B cell (primary cell): ENCODE measurements at regions not wholly inside any gene's neighbourhood (a gene's known extent, or its start where the extent isn't known, plus 50 kb on each side); places are given as distances from the start of the nearest gene placed in this dataset.

Experiments used
- ATAC-seq: fragments of 200-7000 bp; cut with Tn5 transposase; one replicate; pipeline ENCODE4 v1.10.0; 2021; ENCODE audit warnings: low read depth, mild to moderate bottlenecking, moderate number of reproducible peaks, moderate library complexity
- CTCF ChIA-PET: fragments of 350-600 bp; sonication (Branson Sonifier 250); formaldehyde crosslinking; loops from one replicate; lab custom pipeline; 2021; ENCODE audit warnings: antibody characterized with exemption, inconsistent platforms; lab: Charles Lee
- POLR2A ChIA-PET: fragments of 350-600 bp; sonication (Branson Sonifier 250); formaldehyde crosslinking; loops from one replicate; lab custom pipeline; 2021; ENCODE audit warnings: antibody characterized with exemption; lab: Charles Lee
- DNase-seq: peaks from one replicate; pipeline ENCODE4 v3.0.0; 2013
- H2AFZ ChIP-seq: 2 replicates; pipeline ENCODE4 v1.6.1; 2012; ENCODE audit warnings: mild to moderate bottlenecking, low read depth, low read length; ENCODE audit not compliant: insufficient read depth, poor library complexity, severe bottlenecking
- H3K27ac ChIP-seq, 2 donors: 1 replicate in 1 of 2; 2 replicates in 1 of 2; pipeline ENCODE4 v1.5.1; 2012 to 2013; ENCODE audit warnings: low read length in 2 of 2, mild to moderate bottlenecking in 2 of 2, moderate library complexity in 1 of 2
- H3K27me3 ChIP-seq, 4 experiments: fragments of 200-600 bp in 1 of 4; sonication (generic) in 1 of 4; replicated peaks in 1 of 4; 1 replicate in 2 of 4; 2 replicates in 2 of 4; pipeline versions ENCODE4 v1.6.1 to v1.7.0; 2013 to 2016; ENCODE audit warnings: low read length in 3 of 4, mild to moderate bottlenecking in 2 of 4, mixed read lengths in 1 of 4, moderate library complexity in 1 of 4; ENCODE audit not compliant: insufficient read depth in 4 of 4, control insufficient read depth in 3 of 4; ENCODE audit errors: control extremely low read depth in 1 of 4
- H3K36me3 ChIP-seq, 2 experiments: replicated peaks in 1 of 2; 1 replicate in 1 of 2; 2 replicates in 1 of 2; pipeline versions ENCODE4 v1.6.1 to v1.7.1; 2013; ENCODE audit warnings: low read length in 1 of 2; ENCODE audit not compliant: insufficient read depth in 2 of 2, control insufficient read depth in 1 of 2; ENCODE audit errors: control extremely low read depth in 1 of 2, extremely low read depth in 1 of 2
- H3K4me1 ChIP-seq, 2 donors: fragments of 200-600 bp in 1 of 2; sonication (generic) in 1 of 2; 1 replicate in 1 of 2; 2 replicates in 1 of 2; pipeline versions ENCODE4 v1.5.1 to v1.6.1; 2013 to 2017; ENCODE audit warnings: low read length in 2 of 2; ENCODE audit not compliant: control insufficient read depth in 2 of 2, insufficient read depth in 2 of 2
- H3K4me2 ChIP-seq: replicated peaks from 2 replicates; pipeline ENCODE3; 2012; ENCODE audit warnings: mild to moderate bottlenecking, low read depth, low read length; ENCODE audit not compliant: poor library complexity, severe bottlenecking
- H3K4me3 ChIP-seq, 5 experiments: fragments of 200-600 bp in 1 of 5; sonication (generic) in 1 of 5; 1 replicate in 3 of 5; 2 replicates in 2 of 5; pipeline versions ENCODE4 v1.5.1 to v1.7.0; 2011 to 2016; ENCODE audit warnings: low read length in 4 of 5, mild to moderate bottlenecking in 4 of 5, low read depth in 2 of 5, control low read depth in 1 of 5, moderate library complexity in 1 of 5; ENCODE audit not compliant: insufficient read depth in 1 of 5; ENCODE audit errors: control extremely low read depth in 1 of 5, extremely low read depth in 1 of 5
- H3K79me2 ChIP-seq: fragments of 200-600 bp; sonication (generic); one replicate; pipeline ENCODE4 v1.6.0; 2016; ENCODE audit warnings: low read length; ENCODE audit not compliant: control insufficient read depth, insufficient read depth
- H3K9ac ChIP-seq: fragments of 200-600 bp; sonication (generic); 2 replicates; pipeline ENCODE4 v1.6.1; 2017; ENCODE audit warnings: mild to moderate bottlenecking, low read length, moderate library complexity
- H3K9me3 ChIP-seq, 3 donors: one replicate each; pipeline versions ENCODE4 v1.6.1 to v1.7.1; 2013; ENCODE audit warnings: low read length in 2 of 3; ENCODE audit not compliant: control insufficient read depth in 2 of 3, insufficient read depth in 1 of 3; ENCODE audit errors: control extremely low read depth in 1 of 3
- H4K20me1 ChIP-seq: 2 replicates; pipeline ENCODE4 v1.6.0; 2012; ENCODE audit warnings: mild to moderate bottlenecking, low read length; ENCODE audit not compliant: insufficient read depth, control insufficient read depth, poor library complexity, severe bottlenecking
- H3K27ac Mint-ChIP-seq: one replicate; pipeline ENCODE4 v1.8.0; 2021; ENCODE audit warnings: mixed read lengths
- H3K27me3 Mint-ChIP-seq: one replicate; pipeline ENCODE4 v1.8.0; 2021; ENCODE audit warnings: mixed read lengths
- H3K4me1 Mint-ChIP-seq: one replicate; pipeline ENCODE4 v1.8.0; 2021; ENCODE audit warnings: mixed read lengths
- H3K4me3 Mint-ChIP-seq: one replicate; pipeline ENCODE4 v1.8.0; 2021; ENCODE audit warnings: mixed read lengths
- H3K9me3 Mint-ChIP-seq: one replicate; pipeline ENCODE4 v1.8.0; 2022; ENCODE audit warnings: mixed read lengths; ENCODE audit not compliant: insufficient read depth
- EZH2 ChIP-seq: IDR thresholded peaks from 2 replicates; pipeline ENCODE4 v1.6.1; 2012; ENCODE audit warnings: borderline replicate concordance, low read depth, mild to moderate bottlenecking, moderate library complexity, low read length; ENCODE audit not compliant: insufficient read depth, poor library complexity, severe bottlenecking
- WGBS: methylation state at CpG from one replicate; pipeline ENCODE4 v1.1.5; 2013; ENCODE audit warnings: missing lambda C conversion rate; ENCODE audit not compliant: insufficient coverage; 5-methylcytosine and 5-hydroxymethylcytosine counted together
- intact Hi-C: fragments of 100-400 bp; cut with micrococcal nuclease; formaldehyde crosslinking; loops from one replicate; pipeline ENCODE4 v1.10.0; 2022
- TF ChIP-seq, protein P1 (sequence below): fragments of 200-600 bp; IDR thresholded peaks from one replicate; pipeline ENCODE4 v1.8.0; 2022; ENCODE audit warnings: antibody characterized with exemption, mild to moderate bottlenecking

GRCh38 chr2:20536619-20537422, 89.9 kb downstream of the RHOB start:
- Histone ChIP-seq H3K9ac (no peak overlapping the region), H3K27ac (no peak overlapping the region), H3K27me3 (peaks cover 0 to 3% (median 1%) of the 10 kb centered on the region in 4 experiments), H3K4me2 (no peak overlapping the region), H3K36me3 (no peaks in the 10 kb centered on the region), H3K4me3 (no peak overlapping the region), H3K79me2 (no peaks in the 10 kb centered on the region), H3K4me1 (no peaks in the 10 kb centered on the region), H3K9me3 (no peaks in the 10 kb centered on the region), H4K20me1 (no peaks in the 10 kb centered on the region), H2AFZ (no peak overlapping the region)
- POLR2A ChIA-PET = no interaction called here
- Mint-ChIP-seq H3K9me3 (no peaks in the 10 kb centered on the region), H3K4me1 (no peaks in the 10 kb centered on the region), H3K4me3 (no peak overlapping the region), H3K27me3 (peaks cover 15% of the 10 kb centered on the region), H3K27ac (no peak overlapping the region)
- DNase-seq (no peak), ATAC-seq (no peak)
- TF ChIP-seq, protein P1, sequence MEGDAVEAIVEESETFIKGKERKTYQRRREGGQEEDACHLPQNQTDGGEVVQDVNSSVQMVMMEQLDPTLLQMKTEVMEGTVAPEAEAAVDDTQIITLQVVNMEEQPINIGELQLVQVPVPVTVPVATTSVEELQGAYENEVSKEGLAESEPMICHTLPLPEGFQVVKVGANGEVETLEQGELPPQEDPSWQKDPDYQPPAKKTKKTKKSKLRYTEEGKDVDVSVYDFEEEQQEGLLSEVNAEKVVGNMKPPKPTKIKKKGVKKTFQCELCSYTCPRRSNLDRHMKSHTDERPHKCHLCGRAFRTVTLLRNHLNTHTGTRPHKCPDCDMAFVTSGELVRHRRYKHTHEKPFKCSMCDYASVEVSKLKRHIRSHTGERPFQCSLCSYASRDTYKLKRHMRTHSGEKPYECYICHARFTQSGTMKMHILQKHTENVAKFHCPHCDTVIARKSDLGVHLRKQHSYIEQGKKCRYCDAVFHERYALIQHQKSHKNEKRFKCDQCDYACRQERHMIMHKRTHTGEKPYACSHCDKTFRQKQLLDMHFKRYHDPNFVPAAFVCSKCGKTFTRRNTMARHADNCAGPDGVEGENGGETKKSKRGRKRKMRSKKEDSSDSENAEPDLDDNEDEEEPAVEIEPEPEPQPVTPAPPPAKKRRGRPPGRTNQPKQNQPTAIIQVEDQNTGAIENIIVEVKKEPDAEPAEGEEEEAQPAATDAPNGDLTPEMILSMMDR = no peak
- no peak for TF ChIP-seq EZH2
- CTCF ChIA-PET = no interaction called here
- 92% methylated on average over 15 of the region's 15 CpGs for WGBS
- intact Hi-C loops = no loop called here
